Umbilical cord (tissue), 1 donor: ENCODE measurements at regions not wholly inside any gene's neighbourhood (a gene's known extent, or its start where the extent isn't known, plus 50 kb on each side); places are given as distances from the start of the nearest gene placed in this dataset.

ENCODE experiments used
- DNase-seq: peaks from one replicate; pipeline ENCODE4 v3.0.0-alpha.2; 2015; ENCODE audit warnings: low spot score

DNA sequence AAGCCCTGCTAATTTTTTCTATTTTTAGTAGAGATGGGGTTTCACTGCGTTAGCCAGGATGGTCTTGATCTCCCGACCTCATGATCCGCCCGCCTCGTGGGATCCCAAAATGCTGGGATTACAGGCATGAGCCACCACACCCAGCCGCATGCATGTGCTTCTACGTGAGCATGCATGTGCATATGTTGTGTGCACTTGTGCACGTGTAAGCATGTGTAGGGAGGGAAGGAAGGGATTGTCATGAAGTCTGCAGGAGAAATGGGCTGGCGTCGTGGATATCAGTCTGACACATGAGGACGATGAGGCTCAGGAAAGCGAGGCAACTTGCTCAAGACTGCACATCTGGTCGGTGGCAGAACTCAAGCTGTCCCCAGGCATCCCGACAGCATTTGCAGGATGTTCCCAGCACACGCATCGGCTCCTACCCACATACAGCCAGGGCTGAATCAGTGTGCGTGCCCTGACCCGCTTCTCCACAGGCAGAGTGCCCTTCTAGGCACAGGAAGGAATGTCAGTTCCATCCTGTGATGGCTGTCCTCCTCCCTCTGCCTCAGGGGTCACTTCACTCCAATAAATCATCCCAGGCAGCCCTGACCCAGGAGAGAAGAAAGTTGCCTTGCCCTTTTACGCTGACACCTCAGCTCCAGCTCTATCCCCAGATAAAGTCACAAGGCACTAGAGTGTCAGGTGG lies 49.9 kb upstream of the SLC14A2 start:
- no peak for DNase-seq
